GM19468 (cell line): ENCODE measurements at regions not wholly inside any gene's neighbourhood (a gene's known extent, or its start where the extent isn't known, plus 50 kb on each side); places are given as distances from the start of the nearest gene placed in this dataset.

Experiments used
- ATAC-seq: cut with Tn5 transposase; IDR thresholded peaks from one replicate; pipeline ENCODE4 v1.9.1; 2021; ENCODE audit warnings: mild to moderate bottlenecking, moderate library complexity, moderate number of reproducible peaks; ENCODE audit not compliant: unreplicated experiment; ENCODE audit errors: extremely low read depth

DNA sequence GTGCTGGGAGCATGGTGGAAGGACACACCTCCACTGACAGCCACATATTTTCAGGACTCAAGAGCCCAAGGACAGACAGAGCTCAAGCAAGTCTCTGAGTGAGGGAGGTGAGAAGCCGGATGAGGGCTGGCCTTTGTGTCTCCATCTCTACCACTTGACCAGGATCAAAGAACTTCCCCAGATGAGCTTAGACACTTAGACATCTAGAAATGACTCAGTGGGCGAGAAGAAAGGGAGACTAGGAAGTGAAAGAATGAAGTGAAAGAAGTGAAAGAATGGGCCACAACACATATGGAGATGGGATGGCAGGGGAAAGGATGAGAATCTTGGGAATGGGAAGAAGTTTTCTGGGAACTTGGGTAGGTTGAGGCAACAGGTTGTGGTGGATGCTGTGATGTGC lies 274.9 kb upstream of the CCL2 start:
- no peak for ATAC-seq

DNA sequence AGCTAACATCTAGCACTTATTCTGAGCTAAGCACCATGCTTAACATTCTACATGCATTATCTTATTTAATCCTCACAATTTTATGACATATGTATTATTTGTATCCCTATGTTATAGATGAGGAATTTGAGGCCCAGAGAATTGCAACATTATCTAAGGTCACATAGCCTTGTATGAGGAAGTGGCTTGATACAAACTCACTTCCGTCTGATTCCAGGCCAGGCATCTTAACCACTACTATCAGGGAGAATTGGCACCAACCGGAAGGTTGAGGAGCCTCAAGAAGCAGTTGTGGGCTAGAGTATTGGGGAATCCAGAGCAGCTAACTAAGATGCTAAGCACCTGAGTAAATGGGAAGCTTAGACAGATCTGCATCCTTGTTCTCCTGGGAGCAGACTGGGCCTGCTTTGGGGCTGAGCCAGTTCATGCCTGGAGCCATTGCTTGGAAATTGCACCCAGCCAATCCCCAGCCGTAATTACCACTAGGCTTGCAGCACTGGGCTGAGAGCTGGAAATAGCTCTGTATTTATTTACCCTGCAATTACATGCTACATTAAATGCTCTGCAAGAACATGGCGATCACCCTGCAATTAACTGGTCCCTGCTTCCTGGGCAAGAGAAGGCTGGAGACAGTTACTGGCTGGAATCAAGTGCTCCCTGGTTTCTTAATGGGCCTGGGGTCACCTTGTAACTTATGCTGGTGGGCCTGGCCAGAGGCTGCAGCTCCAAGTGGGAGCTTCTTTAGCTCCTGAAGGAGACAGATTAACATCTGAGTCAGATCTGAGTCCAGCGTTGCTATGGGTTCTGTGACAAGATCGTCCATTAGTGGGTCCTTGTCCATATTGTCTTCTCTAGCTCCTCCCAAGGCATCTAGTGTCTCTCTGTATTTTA lies 273.1 kb upstream of the CCL2 start:
- no peak for ATAC-seq

DNA sequence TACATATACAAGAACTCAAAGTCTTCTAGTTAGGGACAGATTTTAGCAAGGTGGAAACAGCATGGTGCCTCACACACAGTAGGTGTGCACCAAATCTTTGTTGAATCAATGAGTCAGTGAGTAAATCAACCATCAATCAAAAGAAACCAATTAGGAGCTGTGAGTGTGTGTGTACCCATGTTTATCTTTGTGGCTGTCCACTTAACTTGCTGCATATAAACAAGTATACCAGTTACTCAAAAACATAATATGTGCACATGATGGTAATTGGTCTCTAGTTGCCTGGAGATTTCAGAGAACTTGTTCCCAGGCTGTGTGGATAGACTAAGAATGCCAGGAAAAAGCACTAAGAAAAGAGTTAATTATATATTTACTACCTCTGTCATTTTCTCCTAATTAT lies 272.2 kb upstream of the CCL2 start:
- ATAC-seq = no peak

DNA sequence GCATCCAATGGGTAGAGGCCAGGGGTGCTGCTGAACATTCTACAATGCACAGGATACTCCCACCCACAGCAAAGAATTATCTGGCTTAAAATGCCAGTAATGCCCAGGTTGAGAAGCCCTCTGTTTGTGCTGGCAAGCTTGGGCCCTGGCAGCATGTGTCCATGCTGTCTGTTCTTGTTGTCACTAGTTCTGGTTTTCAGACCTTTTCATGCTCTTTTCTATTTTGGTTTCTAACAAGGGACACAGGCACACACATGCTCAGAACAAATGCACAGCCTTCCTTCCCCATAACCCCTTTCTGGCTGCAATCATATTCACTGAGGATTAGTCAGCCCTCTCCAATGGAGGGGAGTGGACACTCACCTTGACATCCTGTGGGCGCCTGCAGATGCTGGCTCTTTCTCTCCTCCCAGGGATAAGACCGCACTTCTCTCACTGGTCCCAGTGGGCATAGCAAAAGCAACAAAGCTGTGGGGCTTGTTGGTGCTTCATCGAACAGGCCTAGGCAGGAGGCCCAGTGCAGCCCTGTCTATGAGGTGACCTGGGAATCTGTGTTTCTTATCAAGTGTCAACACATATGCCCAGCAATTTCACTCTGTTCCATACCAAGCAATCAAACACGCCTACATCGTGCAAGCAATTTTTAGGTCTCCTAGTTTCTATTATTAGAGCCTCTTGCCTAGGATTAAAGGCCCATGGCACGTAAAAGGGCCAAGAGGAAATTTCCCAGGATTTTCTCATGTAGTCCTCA lies 271.1 kb upstream of the CCL2 start:
- no peak for ATAC-seq

DNA sequence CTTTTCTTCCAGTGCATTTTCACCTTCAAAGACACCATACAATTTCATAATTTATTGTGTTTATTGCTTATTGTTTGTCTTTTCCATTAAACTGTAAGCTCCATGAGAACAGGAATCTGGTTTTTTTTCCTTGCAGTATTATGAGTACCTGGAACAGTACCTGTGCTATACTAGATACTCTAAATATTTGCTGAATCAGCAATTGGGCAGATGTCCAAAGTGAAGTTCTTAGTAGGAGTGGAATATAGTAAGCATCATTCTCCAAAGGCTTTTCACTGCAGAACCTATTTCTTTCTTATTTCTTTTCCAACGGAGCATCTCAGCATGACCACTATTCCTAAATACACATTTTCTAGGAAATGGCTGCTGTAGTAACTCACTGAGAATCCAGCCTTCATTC lies 269.0 kb upstream of the CCL2 start:
- no peak for ATAC-seq

DNA sequence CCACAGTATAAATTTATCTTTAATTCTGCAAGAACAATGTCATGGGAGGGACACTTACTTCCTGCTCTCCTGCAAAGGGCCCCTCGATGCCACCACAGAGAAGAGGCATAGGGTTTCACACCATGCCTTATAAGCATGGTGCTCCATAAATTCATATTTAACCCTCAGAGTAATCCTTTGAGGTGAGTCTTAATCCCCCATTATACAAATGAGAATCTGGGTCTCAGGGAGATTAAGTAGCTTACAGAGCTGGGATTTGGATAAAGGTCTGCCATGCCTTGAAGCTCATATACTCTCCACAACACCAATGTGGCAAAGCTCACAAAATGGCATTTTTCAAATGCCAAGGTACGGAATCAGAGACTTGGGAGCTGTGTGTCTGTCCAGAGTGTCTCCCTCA lies 268.5 kb upstream of the CCL2 start:
- ATAC-seq = no peak

DNA sequence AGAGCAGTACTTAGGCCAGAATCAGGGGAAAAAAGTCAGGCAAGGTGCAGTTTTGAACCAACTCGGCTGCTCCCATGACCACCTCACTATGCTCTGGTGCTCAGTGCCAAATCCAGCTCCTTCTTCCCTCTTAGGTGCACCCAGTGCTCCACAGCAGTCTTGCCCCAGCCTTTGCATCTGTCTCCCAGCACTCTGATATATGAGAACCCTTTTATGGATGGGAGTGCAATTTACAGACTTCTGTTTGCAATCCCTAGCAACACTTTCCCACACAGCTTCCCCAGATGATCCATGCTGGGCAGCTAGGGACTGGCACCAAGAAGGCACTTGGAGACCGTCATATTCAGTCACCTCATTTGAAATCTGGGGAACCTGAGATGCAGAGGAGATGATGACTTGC lies 267.9 kb upstream of the CCL2 start:
- ATAC-seq = no peak

DNA sequence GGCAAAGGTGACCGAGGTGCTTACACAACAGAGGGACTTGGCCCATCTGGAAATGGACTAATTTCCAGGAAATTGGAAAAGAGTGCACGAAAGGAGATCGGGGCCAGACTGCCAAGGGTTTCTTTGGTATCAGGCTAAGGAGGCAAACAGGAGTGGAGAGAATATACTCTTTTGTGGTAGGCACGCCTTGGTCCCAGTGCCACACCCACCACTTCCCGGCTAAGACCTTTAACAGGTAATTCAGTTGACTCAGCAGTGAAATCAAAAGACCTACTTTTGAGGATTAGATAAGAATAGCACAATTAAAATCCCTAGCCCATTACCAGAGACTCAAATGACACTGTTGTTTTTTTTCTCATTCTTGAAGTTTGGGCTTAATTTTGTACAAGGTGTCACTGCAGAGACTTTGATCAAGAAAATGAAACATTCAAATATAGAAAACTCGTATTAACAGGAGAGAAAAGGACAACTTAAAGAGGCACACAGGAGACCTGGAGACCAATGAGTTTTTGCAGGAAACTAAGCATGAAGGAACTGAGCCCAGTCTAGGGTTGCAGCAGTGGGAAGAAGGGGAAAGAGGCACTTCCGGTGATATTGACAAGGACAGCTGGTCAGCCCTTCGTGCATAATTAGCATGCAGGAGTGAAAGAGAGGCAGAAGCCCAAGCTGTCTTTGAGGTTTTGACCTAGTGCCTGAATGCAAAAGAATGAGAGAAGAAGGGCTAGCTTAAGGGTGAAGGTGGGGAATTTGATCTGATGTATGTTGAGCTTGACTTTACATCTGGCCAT lies 265.5 kb upstream of the CCL2 start:
- ATAC-seq = no peak

DNA sequence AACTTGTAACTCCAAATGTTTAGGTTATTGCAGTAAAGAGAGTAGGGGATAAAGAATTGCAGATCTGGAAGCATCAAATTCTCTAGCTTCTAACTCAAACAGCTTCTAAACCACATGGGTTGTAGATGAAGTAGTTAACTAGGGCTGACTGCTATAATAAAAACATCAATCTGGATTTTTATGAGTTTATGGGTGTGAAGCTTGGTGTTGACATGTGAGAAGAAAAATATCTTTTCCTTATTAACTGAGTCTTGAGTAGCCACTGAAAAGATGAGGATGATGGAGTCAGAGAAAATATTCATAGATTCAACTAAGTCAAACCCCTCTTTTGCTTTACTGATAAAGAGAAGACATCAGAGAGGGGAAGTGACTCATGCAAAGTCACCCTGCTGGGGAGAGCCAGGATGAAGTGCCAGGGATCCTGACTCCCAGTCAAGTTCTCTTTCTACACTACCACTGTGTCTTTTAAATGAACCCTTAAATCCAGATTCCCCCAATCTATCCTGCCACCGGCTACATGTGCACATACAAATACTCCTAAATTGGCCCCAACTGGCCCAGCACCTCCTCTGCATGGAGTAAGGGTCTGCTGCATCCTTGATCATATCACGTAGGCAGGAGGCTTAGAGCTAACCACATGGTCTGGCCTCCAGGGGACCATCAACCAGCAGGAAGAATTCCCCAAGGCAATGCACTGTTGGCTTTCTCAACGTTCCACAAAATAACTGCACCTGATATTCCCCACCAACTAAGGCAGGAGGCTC lies 264.0 kb upstream of the CCL2 start:
- no peak for ATAC-seq

DNA sequence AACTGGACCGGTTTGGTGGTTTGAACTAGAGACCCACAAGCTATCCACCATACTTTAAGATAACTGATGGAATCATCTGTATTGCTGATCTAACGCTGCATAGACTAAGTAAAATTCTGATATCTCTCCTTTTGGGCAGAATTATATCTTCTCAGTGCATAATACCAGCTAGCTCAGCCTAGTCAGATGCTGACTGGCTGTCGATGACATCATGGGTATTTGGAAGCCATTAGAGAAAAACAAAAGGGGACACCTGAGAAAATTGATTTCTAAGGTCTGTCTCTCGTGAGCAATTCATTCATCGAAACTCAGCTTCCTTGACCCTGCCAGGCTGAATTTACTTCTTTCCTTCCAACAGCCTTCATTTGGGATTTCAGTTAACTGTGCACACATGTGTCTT lies 263.0 kb upstream of the CCL2 start:
- no peak for ATAC-seq

DNA sequence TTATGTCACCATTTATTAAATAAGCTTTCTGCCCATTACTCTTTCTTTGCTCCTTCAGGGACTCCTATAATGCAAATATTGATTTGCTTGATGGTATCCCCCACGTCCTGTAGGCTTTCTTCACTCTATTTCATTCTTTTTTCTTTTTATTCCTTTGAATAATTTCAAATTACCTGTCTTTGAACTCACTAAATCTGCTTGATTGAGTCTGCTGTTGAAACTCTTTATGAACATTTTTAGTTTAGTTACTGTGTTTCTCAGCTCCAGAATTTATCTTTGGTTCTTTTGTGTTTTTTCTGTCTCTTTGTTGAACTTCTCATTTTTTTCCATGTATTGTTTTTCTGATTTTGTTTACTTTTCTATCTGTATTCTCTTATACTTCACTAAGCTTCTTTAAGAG lies 254.4 kb upstream of the CCL2 start:
- no peak for ATAC-seq

DNA sequence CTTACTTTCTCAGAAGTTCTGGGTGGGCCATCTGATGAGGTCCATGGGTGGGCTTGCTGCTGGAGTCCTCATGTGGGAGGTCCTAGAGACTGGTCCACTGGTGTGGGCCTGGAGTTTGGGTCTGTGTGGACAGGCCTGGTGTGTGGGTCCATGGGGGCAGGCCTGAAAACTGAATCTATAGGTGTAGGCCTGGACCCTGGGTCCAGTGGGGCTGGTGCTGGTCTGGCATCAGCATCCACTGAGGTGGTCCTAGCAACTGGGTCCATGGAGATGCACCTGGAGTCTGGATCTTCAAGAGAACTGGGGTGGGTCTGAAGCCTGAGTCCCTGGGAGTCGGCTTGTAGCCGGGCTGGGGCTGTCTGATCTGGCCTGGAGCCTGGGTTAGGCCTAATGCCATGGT lies 253.8 kb upstream of the CCL2 start:
- ATAC-seq = no peak

DNA sequence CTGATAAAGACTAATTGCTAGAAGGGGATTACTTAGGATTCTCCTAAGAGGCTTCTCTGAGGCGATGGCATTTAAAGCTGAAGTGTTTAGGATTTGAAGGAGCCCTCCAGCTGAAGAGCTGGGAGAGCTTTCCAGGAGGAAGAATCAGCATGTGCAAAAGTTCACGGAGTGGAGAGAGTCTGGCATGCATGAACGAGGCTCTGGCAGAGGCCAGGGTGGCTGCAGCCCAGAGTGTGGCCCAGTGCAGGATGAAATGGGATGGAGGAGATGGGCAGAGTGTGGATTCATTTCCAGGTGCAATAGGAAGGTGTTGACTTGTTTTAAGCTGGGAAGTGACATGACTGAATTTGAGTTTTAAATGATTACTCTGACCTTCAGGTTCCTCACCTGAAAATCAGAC lies 249.0 kb upstream of the CCL2 start:
- no peak for ATAC-seq

DNA sequence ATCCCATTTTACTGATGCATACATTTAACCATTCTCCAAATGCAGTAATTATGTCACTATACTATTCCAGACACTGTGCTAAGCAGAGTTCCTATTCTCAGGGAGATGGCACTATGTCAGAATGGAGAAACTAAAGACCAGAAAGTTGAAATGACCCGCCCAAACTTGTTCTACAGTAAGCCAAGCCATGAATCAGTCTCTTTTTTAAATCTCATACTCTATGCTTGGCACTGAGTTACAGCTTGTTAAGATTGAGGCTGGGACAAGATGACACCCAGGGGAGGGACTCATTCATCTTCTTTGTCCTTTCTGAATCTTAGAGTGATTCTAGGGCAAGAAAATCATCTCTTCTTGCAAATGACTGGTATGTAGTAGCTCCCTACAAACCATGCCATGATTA lies 247.0 kb upstream of the CCL2 start:
- ATAC-seq = no peak

DNA sequence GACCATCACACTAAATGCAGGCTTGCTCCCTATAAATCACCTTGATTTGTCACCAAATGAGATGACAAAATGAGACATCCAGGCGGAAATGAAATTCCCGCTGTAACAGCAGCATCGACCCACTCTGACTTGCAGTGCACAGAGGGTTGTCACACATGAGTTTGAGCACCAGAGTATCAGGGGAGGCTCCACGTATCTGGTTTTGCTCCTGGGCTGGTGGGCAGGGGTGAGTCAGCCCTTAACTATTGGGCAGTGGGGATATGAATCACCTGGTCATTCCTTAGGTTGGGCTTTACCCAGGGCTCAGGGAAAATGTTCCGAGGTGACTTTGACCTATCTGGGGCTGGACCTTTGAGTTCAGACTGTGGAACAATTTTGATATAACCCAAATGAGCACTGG lies 245.2 kb upstream of the CCL2 start:
- no peak for ATAC-seq

DNA sequence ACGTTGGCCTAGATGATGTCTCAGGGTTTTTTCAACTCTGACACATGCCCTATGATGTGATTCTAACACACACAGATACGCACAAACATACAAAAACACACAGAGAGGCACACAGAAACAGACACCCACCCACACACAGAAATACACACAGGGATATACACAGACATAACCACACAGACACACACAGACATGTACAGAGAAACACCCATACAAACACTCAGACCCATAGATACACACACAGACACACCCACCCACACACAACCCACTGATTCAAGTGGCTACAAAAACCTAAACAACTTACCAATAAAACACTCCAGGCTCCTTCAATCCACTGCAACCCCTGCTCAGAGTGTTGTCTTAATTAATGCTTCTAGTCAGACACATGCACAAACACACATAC lies 244.6 kb upstream of the CCL2 start:
- no peak for ATAC-seq

DNA sequence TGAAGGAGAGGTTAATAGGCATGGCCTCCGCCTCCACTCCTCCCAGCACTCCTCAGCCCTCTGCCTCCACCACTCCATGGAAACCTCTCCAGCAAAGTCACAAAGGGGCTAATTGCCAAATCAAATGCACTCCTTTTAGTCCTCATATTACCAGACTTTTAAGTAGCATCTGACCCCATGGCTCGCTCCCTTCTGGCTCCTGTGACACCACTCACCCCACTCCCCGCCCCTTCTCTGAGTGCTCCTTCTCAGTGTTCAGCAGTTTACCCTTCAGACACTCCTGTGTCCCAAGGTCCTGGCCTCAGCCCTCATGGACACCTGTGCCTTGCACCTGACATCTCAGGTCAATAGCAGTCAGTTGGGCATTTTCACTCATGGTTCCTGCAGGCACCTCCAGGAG lies 243.5 kb upstream of the CCL2 start:
- no peak for ATAC-seq

DNA sequence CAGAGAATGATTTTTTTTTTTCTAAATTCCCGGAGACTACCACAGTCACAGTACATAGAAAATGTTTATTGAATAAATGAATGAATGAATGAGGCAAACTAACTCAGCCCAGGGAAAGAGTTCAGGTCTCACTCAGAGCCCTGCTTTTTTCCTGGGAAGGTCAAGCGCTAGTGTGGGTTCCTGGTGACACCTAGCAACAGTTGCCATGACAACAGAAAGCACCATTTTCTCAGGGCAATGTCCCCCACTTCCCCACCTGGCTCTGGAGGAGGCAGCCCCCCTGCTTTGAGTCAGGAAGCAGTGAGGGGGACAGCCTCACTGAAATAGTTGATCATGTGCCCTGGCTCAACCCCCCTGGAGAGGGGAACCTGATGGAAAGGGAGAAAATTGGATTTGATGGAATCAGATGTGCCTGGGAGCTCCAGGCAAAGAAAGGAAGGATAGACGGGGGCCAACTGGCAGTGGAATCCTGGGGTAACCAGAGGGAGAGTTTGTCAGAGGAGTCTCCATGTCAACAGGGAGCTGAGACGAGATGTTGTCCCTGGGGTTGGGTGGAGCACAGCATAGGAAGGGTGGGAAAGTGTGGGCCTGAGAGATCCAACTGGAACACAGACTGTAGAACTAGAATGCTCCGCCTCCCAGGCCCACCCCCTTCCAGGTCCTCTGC lies 242.2 kb upstream of the CCL2 start:
- ATAC-seq = no peak

DNA sequence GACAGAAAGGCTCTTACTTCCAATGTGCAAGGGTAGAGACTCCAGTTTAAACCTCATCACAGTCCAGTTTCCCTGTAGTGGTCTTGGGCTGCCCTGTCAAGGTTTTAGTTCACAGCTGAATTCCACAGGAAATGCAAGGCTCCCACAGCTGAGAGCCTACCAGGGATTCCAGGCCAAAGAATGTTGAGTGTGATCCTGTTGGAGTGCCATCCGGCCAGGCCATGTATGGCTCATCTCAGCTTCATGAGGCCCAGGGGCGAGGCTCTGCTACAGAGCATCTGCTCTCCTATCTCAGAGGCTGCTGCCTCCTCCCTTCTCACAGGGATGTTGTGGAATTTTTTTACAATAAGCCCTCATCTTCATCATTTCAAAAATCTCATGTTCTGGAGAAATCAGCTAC lies 239.8 kb upstream of the CCL2 start:
- no peak for ATAC-seq

DNA sequence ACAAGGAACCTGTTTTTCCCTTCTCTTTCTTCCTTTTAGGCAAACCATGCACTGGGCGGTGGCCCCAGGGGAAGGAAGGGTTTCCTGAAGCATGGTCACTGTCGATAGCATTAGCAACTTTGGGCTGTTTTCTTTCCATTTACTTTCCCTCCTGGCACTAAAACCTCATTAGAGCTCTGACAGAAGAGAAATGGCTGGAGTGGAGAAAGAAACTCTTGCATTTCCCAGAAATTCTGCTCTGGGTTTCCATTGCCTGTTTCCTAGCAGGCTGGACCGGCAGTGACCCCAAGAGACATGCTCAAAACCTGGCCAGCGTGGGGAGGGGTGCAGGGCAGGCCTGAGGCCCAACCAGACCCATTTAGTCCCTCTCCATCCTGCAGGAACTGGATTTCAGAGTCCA lies 230.7 kb upstream of the CCL2 start:
- ATAC-seq = no peak
